Neural cell (in vitro differentiated cells): ENCODE measurements at regions not wholly inside any gene's neighbourhood (a gene's known extent, or its start where the extent isn't known, plus 50 kb on each side); places are given as distances from the start of the nearest gene placed in this dataset.
"Not testable (repeated sequence)": the region's sequence is repeated elsewhere in the genome, so short reads cannot be mapped to it uniquely, and the experiment has no call there.

Experiments
- H2AFZ ChIP-seq: fragments of 200-600, 300-800 bp; sonication (generic), shearing (Covaris generic); 2 replicates; pipeline ENCODE4 v1.6.0; 2014; ENCODE audit warnings: low read depth, mild to moderate bottlenecking, antibody characterized with exemption, low read length, moderate library complexity
- H3F3A ChIP-seq: fragments of 200-600 bp; shearing (Covaris generic); 2 replicates; pipeline ENCODE4 v1.6.1; 2016; ENCODE audit warnings: mild to moderate bottlenecking, moderate library complexity, mixed read lengths, antibody characterized with exemption, low read length; ENCODE audit not compliant: insufficient read depth, poor library complexity, severe bottlenecking
- H3K27ac ChIP-seq: fragments of 200-600, 300-800 bp; sonication (generic), shearing (Covaris generic); 2 replicates; pipeline ENCODE4 v1.5.1; 2014; ENCODE audit warnings: mild to moderate bottlenecking, low read length, moderate library complexity
- H3K27me3 ChIP-seq: fragments of 300-800, 200-600 bp; sonication (generic), shearing (Covaris generic); 2 replicates; pipeline ENCODE4 v1.6.0; 2014; ENCODE audit warnings: mild to moderate bottlenecking, low read depth, low read length, moderate library complexity; ENCODE audit not compliant: insufficient read depth
- H3K36me3 ChIP-seq: fragments of 300-800, 200-600 bp; sonication (generic), shearing (Covaris generic); 2 replicates; pipeline ENCODE4 v1.5.1; 2014; ENCODE audit warnings: mild to moderate bottlenecking, antibody characterized with exemption, low read length, moderate library complexity; ENCODE audit not compliant: insufficient read depth
- H3K4me2 ChIP-seq: fragments of 300-800, 200-600 bp; sonication (generic), shearing (Covaris generic); 2 replicates; pipeline ENCODE4 v1.6.0; 2014; ENCODE audit warnings: mild to moderate bottlenecking, low read length
- H3K4me3 ChIP-seq: fragments of 300-800, 200-600 bp; sonication (generic), shearing (Covaris generic); 2 replicates; pipeline ENCODE4 v1.5.1; 2014; ENCODE audit warnings: mild to moderate bottlenecking, low read length, moderate library complexity
- H3K79me2 ChIP-seq: fragments of 200-600 bp; shearing (Covaris generic); replicated peaks from 2 replicates; pipeline ENCODE4 v1.6.0; 2014; ENCODE audit warnings: mild to moderate bottlenecking, low read length, moderate library complexity; ENCODE audit not compliant: insufficient read depth
- H3K9ac ChIP-seq: fragments of 300-800, 200-600 bp; sonication (generic), shearing (Covaris generic); 2 replicates; pipeline ENCODE4 v1.6.1; 2016; ENCODE audit warnings: mild to moderate bottlenecking, low read length, mixed read lengths
- H3K9me2 ChIP-seq: fragments of 200-600 bp; shearing (Covaris generic); 2 replicates; pipeline ENCODE4 v1.6.1; 2016; ENCODE audit warnings: mild to moderate bottlenecking, low read length, mixed read lengths; ENCODE audit not compliant: insufficient read depth
- H3K9me3 ChIP-seq: fragments of 200-600, 300-800 bp; sonication (generic), shearing (Covaris generic); 2 replicates; pipeline ENCODE4 v1.6.1; 2016; ENCODE audit warnings: mild to moderate bottlenecking, mixed run types, low read length, moderate library complexity, mixed read lengths
- H4K20me1 ChIP-seq: fragments of 200-600 bp; shearing (Covaris generic); 2 replicates; pipeline ENCODE4 v1.6.1; 2016; ENCODE audit warnings: mild to moderate bottlenecking, mixed run types; ENCODE audit not compliant: insufficient read depth
- EP300 ChIP-seq: fragments of 450-650 bp; conservative IDR thresholded peaks from 2 replicates; pipeline ENCODE4 v1.6.1; 2014; ENCODE audit warnings: antibody characterized with exemption, mild to moderate bottlenecking, moderate library complexity; ENCODE audit not compliant: poor library complexity, severe bottlenecking
- EZH2 ChIP-seq: fragments of 200-600, 300-800 bp; shearing (Covaris generic), sonication (generic); IDR thresholded peaks from 2 replicates; pipeline ENCODE4 v1.6.1; 2014; ENCODE audit warnings: antibody characterized with exemption, low read length, borderline replicate concordance, mild to moderate bottlenecking; ENCODE audit not compliant: insufficient read depth, poor library complexity, severe bottlenecking
- MXI1 ChIP-seq: fragments of 450-650 bp; conservative IDR thresholded peaks from 2 replicates; pipeline ENCODE4 v1.6.1; 2014; ENCODE audit warnings: antibody characterized with exemption, mild to moderate bottlenecking; ENCODE audit not compliant: poor library complexity, severe bottlenecking
- POLR2AphosphoS5 ChIP-seq: IDR thresholded peaks from 2 replicates; pipeline ENCODE4 v1.6.1; 2012
- RAD21 ChIP-seq: fragments of 450-650 bp; conservative IDR thresholded peaks from 2 replicates; pipeline ENCODE4 v1.6.1; 2014; ENCODE audit warnings: antibody characterized with exemption, mild to moderate bottlenecking, moderate library complexity
- SMC3 ChIP-seq: fragments of 450-650 bp; conservative IDR thresholded peaks from 2 replicates; pipeline ENCODE4 v1.6.1; 2014; ENCODE audit warnings: antibody characterized with exemption, mild to moderate bottlenecking, moderate library complexity; ENCODE audit not compliant: poor library complexity
- TAF1 ChIP-seq: IDR thresholded peaks from 2 replicates; pipeline ENCODE4 v1.6.1; 2012; ENCODE audit warnings: low read depth
- TF ChIP-seq, protein P1 (sequence below): fragments of 450-650 bp; IDR thresholded peaks from 2 replicates; pipeline ENCODE4 v1.5.1; 2014; ENCODE audit warnings: antibody characterized with exemption, mild to moderate bottlenecking, moderate library complexity; ENCODE audit not compliant: poor library complexity, severe bottlenecking
- TF ChIP-seq, protein P2 (sequence below): IDR thresholded peaks from 2 replicates; pipeline ENCODE4 v1.6.1; 2012; ENCODE audit warnings: borderline replicate concordance

- Histone ChIP-seq H4K20me1 (no peaks in the 10 kb centered on the region), H3F3A (no peaks in the 10 kb centered on the region), H3K27me3 (no peaks in the 10 kb centered on the region), H3K36me3 (no peaks in the 10 kb centered on the region), H3K79me2 (no peaks in the 10 kb centered on the region), H3K9me2 (no peaks in the 10 kb centered on the region), H3K27ac (no peak overlapping the region), H3K4me2 (no peak overlapping the region), H3K9ac (no peak overlapping the region), H3K9me3 (no peaks in the 10 kb centered on the region), H3K4me3 (no peak overlapping the region), H2AFZ (no peak overlapping the region)
- TF ChIP-seq POLR2AphosphoS5, result no peak
- no peak for TF ChIP-seq SMC3
- TF ChIP-seq, protein P1, sequence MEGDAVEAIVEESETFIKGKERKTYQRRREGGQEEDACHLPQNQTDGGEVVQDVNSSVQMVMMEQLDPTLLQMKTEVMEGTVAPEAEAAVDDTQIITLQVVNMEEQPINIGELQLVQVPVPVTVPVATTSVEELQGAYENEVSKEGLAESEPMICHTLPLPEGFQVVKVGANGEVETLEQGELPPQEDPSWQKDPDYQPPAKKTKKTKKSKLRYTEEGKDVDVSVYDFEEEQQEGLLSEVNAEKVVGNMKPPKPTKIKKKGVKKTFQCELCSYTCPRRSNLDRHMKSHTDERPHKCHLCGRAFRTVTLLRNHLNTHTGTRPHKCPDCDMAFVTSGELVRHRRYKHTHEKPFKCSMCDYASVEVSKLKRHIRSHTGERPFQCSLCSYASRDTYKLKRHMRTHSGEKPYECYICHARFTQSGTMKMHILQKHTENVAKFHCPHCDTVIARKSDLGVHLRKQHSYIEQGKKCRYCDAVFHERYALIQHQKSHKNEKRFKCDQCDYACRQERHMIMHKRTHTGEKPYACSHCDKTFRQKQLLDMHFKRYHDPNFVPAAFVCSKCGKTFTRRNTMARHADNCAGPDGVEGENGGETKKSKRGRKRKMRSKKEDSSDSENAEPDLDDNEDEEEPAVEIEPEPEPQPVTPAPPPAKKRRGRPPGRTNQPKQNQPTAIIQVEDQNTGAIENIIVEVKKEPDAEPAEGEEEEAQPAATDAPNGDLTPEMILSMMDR, result no peak
- TF ChIP-seq TAF1, result no peak
- TF ChIP-seq EZH2, result no peak
- no peak for TF ChIP-seq RAD21
- no peak for TF ChIP-seq MXI1
- TF ChIP-seq, protein P2, sequence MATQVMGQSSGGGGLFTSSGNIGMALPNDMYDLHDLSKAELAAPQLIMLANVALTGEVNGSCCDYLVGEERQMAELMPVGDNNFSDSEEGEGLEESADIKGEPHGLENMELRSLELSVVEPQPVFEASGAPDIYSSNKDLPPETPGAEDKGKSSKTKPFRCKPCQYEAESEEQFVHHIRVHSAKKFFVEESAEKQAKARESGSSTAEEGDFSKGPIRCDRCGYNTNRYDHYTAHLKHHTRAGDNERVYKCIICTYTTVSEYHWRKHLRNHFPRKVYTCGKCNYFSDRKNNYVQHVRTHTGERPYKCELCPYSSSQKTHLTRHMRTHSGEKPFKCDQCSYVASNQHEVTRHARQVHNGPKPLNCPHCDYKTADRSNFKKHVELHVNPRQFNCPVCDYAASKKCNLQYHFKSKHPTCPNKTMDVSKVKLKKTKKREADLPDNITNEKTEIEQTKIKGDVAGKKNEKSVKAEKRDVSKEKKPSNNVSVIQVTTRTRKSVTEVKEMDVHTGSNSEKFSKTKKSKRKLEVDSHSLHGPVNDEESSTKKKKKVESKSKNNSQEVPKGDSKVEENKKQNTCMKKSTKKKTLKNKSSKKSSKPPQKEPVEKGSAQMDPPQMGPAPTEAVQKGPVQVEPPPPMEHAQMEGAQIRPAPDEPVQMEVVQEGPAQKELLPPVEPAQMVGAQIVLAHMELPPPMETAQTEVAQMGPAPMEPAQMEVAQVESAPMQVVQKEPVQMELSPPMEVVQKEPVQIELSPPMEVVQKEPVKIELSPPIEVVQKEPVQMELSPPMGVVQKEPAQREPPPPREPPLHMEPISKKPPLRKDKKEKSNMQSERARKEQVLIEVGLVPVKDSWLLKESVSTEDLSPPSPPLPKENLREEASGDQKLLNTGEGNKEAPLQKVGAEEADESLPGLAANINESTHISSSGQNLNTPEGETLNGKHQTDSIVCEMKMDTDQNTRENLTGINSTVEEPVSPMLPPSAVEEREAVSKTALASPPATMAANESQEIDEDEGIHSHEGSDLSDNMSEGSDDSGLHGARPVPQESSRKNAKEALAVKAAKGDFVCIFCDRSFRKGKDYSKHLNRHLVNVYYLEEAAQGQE, result no peak
- no peak for TF ChIP-seq EP300
Observed at GRCh38 chr2:83186105-83186760, 1272.8 kb downstream of the SUCLG1 start.

DNA sequence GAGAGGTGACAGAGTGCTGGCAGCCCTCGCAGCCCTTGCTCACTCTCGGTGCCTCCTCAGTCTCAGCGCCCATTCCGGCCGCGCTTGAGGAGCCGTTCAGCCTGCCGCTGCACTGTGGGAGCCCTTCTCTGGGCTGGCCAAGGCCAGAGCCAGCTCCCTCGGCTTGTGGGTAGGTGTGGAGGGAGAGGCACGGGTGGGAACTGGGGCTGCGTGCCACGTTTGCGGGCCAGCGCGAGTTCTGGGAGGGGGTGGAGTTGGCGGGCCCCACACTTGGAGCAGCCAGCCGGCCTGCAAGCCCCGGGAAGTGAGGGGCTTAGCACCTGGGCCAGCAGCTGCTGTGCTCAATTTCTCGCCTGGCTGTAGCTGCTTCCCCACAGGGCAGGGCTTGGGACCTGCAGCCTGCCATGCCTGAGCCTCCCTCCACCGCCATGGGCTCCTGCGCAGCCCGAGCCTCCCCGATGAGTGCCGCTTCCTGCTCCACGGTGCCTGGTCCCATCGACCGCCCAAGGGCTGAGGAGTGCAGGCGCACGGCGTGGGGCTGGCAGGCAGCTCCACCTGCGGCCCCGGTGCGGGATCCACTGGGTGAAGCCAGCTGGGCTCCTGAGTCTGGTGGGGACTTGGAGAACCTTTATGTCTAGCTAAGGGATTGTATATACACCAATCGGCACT is 1278.1 kb downstream of the SUCLG1 start:
- H3K27ac ChIP-seq, H3K4me2 ChIP-seq, H3K9ac ChIP-seq, H3F3A ChIP-seq, H3K4me3 ChIP-seq, H3K9me2 ChIP-seq, H3K27me3 ChIP-seq, H4K20me1 ChIP-seq, H3K9me3 ChIP-seq, H3K36me3 ChIP-seq, H2AFZ ChIP-seq, H3K79me2 ChIP-seq: not testable (repeated sequence)
